ENCODE measurements at regions not wholly inside any gene's neighbourhood (a gene's known extent, or its start where the extent isn't known, plus 50 kb on each side); places are given as distances from the start of the nearest gene placed in this dataset.

GRCh38 chr5:68883436-68883835 lies 210.4 kb upstream of the SLC30A5 start:
- no peak for TF ChIP-seq CTCF (IDR thresholded peaks at IDR 0.05)
- TF ChIP-seq POLR2AphosphoS5 (IDR thresholded peaks at IDR 0.05; ENCODE audit: low read depth, low read length): no peak
- TF ChIP-seq SIN3A (IDR thresholded peaks at IDR 0.05; ENCODE audit: borderline replicate concordance, insufficient read depth, low read depth, low read length): no peak
